IPS DF 19.7 (cell line): ENCODE measurements at regions not wholly inside any gene's neighbourhood (a gene's known extent, or its start where the extent isn't known, plus 50 kb on each side); places are given as distances from the start of the nearest gene placed in this dataset.

Experiments used
- DNase-seq: peaks from one replicate; pipeline ENCODE4 v3.0.0-alpha.2; 2013; ENCODE audit warnings: low read depth, low spot score

DNA sequence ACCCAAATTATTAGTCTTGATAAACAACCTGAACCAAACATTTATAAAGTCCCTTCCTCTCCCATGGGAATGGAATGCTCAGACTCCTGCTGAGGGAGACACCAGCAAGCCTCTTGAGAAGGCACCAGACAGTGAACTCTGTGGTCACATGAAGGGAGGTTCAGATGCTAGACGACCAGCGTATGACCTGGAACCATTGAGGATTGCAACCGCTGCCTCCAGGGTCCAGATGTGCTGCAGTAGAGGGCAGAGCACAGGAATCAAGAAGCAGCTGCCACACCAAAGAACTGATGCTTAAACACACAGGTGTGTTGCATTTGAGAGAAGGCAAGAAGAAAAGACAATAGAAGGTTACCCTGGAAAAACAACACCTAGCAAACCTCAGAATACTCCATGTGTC lies 592.4 kb downstream of the AACS start:
- DNase-seq, result no peak

DNA sequence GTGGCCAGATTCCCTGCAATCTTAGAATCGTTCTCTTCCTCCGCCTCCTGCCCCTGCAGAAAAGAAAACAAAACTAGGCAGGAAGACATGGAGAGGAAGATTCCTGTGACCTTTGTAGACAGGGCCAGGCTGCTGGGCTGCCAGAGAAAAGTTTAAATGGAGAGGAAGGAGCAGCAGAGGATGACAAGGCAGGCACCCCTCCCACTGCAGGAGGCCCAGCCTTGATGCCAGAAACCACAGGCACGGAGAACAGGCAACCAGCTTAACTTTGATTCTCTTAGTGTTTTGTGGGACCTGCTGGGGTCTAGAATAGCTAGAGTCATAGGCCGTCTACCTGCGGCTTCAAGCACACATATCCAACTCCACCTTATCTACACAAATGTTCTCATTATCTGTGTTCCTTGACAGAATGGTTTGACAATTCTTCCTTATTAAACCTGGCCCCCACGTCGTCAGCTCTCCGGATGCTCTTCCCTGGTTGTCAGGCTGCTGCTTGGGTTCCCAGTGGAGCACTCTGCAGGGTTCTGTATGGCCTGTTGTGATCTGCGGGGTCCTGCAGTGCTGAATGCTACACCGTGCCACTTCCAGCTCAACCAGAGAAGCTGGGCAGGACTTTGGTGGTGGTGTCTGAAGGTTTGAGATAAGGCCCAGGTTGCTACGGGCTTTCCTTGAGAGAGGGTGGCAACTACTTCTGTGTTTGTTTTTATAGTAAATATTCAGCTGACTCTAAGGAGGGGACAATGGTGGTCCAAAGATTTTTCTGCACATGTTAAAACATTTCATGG lies 609.5 kb downstream of the AACS start:
- DNase-seq, result no peak

DNA sequence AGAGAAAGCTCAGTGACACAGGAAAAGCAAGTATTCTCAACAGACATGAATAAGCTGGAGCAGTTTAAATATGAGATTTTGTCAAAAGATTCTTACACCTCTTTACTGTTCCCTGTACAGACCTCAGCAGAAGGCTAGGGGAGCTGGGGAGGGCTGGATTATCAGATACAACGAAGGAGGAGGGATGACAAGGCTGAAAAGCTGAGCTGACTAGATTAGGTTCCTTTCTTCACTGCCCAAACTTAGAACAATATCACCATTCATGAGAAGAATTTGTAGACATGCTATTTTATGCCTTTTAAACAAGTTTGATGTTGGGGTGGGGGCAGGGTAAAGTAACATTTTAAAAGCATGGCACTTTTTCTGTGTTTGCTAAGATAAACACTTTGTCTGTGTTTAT lies 611.1 kb downstream of the AACS start:
- DNase-seq, result no peak

DNA sequence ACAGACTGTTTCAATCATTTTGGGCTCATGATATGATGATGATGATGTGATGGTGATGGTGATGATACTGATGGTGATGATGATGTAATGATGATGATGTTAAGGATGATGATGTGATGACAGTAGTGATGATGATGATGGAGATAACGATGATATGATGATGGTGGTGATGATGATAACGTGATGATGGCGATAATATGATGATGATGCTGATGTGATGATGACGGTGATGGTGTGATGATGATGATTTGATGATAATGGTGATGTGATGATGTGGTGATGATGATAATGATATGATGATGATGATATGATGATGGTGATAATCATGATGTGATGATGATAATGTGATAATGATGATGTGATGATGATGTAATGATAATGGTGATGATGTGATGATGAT lies 612.6 kb downstream of the AACS start:
- DNase-seq, result no peak

DNA sequence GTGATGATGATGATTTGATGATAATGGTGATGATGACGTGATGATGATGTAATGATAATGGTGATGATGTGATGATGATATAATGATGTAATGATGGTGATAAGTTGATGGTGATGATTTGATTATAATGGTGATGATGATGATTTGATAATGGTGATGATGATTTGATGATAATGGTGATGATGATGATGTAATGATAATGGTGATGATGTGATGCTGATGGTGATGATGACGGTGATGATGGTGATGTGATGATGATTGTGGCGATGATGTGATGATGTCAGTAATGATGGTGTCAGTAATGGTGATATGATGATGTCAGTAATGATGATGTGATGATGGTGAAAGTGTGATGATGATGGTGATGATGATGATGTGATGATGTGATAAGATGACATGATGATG lies 613.4 kb downstream of the AACS start:
- no peak for DNase-seq

DNA sequence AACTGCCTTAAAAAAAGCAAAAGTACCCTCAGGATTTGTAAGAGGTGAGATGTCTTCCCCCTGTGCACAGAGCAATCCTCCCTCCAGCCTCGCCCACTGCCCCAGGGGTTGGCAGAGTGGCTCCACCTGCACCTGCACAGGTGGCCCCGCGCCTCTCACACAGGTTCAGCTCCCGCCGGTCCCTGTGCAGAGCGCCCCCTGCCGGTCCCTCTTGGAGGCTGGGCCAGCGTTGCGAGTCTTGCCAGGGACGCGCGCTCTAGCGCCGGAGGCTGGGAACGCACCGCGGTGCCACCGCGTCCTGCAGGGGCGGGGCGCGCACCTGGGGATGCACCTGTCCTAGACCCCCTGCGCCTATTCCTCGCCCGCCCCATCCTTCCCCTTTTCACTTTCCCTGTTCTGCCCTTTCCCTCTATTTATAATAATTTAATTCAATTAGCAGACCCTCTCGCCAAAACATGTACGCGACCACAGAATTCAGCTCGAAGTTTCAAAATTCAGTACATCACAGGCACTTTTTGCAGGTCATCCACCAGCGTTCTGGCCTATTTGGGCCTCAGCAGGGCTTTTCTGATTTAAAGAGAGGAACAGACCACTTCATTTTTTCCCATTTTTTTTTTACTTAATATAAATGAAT lies 618.6 kb downstream of the AACS start:
- peak; percentile 17 for DNase-seq

DNA sequence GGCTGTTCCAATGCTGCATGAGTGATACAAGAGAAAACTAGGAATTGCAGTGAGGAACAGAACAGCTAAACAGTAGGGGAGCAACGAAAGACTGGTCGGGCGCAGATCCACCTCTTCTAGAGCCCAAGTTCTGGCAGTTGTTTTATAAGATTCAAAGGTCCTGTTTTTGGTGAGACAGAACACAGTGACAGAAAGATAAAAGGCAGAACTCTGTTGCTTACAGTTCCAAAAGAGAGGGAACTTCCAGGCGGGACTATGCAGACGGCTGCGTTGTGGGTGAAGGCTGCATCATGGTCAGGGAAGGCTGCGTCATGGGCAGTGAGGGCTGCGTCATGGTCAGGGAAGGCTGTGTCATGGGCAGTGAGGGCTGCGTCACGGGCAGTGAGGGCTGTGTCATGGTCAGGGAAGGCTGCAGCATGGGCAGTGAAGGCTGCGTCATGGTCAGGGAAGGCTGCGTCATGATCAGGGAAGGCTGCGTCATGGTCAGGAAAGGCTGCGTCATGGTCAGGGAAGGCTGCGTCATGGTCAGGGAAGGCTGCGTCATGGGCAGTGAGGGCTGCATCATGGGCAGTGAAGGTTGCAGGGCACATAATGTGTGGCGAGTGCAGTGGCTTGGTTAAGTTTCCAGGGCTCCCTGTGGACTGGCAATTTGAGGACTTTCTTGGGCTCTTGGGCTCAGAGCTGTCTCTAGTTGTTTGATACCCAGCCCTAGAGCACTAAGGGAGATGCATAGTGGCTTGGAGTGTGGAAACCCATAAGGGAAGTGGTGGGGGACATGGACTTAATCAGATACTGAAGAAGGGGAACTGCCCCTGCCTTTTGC lies 619.9 kb downstream of the AACS start:
- DNase-seq, result no peak

DNA sequence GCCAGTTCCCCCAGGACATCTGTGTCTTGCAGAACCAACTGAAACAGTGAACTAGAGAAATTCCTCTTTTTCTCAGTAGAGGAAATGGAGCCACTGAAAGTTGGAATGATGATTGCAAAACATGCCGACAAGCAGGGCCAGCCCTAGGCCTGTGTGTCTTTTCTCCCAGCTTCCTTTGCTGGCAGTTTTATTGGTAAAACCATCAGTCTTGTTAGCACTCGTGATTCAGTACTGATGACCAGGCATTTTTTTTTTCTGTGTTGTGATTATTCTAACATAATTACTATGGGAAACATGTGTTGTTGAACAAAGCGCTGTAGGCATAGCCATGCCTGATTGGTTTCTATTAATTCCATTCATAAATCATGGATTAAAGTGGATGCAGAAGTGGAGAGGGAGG lies 620.7 kb downstream of the AACS start:
- DNase-seq, result no peak

DNA sequence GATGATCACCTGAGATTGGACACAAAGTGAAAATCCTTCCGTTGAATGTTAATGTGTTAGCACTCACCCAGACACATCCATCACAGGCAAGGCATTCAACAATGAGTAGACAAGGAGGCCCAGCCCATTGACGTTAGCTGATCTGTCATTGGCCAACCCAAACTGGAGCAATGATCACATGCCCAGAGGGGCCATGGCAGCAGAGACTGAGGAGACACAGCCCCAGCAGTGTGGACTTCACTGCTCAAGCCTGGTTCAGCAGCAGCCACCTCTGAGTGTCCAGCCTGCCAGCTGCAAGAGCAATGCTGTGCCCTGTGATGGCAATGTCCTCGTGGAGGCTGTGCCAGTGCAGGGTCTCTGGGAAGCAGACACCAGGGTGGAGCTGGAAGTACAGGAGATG lies 622.2 kb downstream of the AACS start:
- DNase-seq, result no peak

DNA sequence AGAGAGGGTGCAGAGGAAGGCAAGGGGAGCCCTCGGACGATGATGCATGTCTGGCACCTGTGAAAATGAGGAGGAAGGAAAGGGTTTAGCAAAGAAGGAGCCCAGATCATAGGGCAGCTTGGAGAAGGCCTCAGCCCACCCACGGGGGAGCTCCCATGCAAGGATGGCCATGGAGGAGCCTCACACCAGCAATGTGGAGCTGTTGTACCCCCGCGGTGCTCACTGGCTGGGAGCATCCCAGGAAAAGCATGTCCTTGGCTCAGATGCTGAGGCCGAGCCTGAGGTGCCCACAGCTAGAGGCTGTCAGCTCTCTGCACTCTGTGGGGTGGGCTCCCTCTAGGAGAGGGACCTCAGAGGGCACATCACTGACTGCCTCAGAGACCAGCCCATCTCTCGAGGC lies 622.6 kb downstream of the AACS start:
- DNase-seq, result no peak

DNA sequence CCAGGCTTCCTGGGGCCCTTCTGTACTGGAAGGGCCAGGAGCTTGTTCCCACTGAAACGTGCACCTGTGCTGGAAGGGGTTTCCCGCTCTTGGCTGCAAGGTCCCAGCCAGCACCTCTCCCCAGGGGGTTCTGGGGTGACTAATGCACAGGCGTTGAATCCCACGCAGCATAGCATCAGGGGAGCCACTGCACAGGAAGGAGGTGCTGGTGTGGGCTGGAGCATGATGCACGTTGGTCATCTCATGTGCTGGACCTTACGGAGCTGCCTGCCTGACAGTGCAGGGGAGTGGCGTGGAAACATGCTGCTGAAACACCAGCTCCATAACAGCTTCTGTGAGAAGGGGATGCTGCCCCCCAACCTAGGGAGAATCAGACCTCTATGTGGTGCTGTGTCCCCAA lies 623.0 kb downstream of the AACS start:
- no peak for DNase-seq

DNA sequence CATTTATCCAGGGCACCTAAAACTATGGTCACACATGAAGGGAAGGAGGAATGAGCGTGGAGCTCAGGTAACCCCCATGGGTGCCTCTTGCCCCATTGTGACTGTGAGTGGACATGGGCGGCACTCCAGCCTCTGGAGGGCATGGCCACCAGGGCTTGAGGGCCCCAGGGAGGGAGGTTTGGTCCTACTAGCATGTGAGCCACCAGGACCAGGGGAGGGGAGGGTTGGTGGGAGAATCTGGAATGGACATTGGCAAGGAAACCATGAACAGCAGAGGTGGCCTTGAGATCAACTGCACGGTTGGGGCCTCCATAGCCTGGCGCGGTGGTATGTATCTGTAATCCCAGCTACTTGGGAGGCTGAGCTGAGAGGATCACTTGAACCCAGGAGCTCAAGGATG lies 623.6 kb downstream of the AACS start:
- DNase-seq, result no peak

DNA sequence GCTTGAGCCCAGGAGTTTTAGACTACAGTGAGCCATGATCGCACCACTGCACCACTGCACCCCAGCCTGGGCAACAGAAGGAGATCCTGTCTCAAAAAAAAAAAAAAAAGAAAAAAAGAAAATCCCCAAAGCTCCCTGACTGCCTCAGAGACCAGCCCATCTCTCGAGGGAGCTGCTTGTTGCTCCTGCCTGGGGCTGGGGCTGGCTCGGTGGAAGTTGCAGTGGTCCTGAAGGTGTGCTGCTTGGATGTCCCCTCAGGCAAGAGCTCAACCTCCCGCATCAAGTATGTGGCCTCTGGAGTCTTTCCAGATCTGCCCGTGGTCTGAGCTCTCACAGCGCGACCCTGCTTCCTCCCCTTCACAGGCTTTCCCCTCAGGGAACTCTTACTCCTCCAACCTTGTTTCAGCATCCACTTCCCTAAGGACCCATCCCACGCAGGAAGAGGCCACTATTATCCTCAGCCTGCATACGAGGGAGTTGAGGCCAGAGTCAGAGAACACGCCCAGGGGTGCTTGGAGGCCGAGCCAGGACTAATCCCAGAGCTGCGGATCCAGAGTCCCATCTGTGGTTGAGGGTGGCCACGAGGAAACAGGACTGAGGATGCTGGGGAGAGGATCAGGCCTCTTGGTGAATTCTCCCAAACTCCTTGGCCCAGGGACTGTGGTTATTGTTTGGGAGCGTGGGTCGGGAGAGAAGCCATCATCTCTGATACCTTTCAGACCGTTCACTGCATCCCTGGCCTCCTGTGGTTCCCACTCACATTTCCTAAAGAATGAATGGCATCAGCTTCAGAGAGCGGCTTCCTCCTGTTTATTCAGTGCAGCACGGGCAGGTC lies 624.6 kb downstream of the AACS start:
- DNase-seq, result no peak

DNA sequence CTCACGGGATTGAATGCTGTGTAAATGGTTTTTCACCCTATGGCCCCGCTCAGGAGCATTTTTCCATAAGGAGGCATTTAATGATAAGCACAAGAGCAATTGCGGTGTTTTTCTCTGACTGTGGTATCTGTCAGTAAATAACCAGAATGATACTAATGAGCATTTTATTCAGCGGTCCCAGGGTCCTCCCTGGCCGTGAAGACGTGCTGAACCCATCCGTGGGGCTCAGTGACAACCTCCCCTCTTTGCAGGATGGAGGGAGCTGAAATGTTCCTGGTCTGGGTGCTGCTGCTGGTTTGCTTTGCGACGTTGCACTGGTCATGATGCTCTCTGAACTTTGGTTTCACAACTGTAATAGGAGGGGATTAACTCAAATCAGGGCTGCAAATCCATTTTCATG lies 625.6 kb downstream of the AACS start:
- no peak for DNase-seq

DNA sequence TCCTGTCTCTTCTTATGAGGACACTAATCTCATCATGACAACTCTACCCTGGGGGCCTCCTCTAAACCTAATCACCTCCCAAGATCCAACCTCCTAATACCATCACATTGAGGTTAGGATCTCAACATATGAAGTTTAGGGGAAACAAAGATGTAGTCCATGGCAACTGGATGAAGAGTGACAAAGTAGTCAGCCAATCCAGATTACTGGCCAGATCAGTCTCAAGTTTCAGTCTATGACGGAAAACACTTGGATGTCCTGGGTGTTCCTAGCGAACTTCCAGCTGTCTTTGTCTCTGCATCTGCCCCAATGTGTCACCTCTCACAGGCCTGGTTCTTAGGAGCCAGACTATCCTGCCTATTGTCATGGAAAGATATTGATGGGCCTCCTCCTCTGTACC lies 630.8 kb downstream of the AACS start:
- DNase-seq, result peak; percentile 35

DNA sequence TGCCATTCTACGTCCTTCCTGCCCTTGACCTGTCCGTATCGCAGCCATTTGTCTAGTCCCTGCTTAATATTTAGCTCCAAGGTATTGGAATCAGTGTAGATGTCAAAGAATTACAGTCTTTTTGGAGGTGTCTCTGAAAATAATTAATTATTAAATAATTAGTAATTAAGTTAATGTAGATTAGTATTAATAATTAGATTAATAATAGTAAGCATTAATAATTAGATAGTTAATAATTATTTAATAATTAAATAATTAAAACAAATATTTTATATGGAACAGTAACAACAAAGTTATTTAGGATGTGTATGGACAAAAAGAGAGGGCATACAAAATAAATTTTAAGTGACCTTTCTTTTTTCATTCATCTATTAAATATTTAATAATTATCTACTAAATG lies 639.6 kb downstream of the AACS start:
- DNase-seq, result no peak

DNA sequence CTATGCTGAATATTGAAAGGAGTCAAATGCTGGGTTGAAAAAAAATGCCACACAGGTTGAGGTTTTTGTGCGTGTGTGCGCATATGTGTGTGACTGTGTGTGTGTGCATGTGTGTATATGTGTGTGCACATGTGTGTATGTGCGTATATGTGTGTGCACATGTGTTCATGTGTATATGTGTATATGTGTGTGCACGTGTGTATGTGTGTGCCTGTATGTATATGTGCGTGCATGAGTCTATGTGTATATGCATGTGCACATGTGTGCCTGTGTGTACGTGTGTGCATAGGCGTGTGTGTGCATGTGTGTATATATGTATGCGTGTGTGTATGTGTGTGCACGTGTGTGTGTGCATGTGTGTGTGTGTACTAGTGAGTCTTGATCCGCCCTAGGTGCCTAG lies 655.7 kb downstream of the AACS start:
- DNase-seq, result no peak

DNA sequence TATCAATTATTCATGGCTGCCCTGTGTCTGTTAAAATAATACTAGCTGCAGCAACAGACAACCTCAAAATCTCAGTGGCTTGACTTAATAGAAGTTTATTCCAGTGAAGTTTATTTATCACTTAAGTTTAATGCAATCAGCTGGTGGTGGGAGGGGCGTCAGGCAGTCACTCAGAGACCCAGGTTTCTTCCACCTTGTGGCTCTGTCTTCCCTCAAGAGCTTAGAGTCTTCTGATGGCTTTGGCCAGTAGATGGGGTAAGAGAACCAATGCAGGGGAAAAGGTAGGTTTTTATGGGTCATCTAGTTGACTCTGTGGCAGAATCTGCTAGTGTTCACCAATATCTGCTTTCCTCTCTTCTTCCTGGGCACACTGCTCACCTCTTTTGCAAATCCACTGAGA lies 668.9 kb downstream of the AACS start:
- peak; percentile 20 for DNase-seq

DNA sequence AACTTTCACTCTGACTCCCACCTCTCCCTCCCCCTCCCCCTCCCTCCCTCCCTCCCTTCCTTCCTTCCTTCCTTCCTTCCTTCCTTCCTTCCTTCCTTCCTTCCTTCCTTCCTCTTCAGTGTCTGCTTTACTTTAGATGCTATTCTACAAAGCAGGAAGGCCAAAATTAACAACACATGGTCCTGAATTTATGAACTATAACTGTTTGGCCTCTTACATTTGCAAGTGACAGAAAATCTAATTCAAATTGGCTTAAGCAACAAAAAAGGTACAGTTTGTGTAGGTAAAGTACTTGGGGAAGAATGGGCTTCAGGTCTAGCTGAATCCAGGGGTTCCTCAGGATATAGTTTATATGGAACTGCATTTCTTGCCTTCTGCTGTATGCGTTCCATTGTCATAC lies 673.0 kb downstream of the AACS start:
- no peak for DNase-seq

DNA sequence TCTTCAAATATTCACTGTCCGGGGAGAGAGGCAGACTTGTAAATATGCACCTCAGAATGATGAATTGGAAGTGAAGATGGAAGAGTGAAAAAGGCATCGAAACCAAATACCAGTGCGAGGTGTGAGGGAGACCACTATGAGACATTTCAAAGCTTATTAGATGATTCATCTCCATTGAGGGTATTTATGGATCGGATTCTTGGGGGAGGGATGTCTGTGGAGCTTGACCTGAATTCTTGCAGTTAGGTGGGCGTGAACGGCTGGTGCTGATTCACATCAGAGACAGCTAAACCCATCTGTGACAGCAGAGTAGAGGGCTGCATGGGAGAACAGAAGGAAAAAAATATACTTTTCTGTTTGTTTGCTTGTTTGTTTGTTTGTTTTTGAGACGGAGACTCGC lies 677.2 kb downstream of the AACS start:
- DNase-seq, result no peak

DNA sequence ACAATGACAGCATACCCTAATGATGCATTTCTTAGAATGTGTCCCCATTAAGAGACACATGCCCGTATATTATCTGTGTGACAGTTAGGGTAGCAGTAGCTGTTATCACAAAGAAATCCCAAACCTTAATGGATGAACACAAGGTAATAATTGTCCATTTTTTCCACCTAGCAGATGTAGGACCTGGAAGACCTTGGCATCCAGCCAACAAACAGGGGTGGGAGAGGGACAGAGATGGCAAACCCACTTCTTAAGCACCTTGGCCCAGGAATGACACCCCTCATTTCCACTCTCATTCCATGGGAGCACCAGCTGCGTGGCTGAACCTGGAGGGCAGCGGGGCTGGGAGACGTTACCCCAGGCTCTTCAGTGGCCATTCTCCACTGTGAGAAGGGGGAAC lies 679.0 kb downstream of the AACS start:
- DNase-seq, result no peak

DNA sequence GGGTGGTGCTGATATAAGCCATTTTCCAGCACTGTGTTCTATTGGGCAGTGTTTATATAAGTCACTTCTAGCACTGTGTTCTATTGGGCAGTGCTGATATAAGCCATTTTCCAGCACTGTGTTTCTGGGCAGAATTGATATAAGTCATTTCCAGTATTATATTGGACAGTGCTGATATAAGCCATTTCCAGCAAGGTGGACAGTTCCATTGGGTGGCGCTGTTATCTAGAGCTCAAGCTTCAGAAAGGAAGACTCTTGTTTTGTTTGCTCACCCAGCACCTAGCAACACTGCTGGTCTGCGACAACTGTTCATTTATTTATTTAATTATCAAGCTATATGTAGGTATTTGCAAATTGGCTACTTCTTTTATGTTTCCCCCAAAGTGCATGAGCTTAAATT lies 690.3 kb downstream of the AACS start:
- no peak for DNase-seq
